SK-N-SH (cell line): ENCODE measurements at regions not wholly inside any gene's neighbourhood (a gene's known extent, or its start where the extent isn't known, plus 50 kb on each side); places are given as distances from the start of the nearest gene placed in this dataset.

Source experiments
- EP300 ChIP-seq, 2 experiments: IDR thresholded peaks; 2 replicates each; pipeline versions ENCODE4 v1.4.0 to v1.6.1; 2012; ENCODE audit warnings: borderline replicate concordance in 1 of 2, low read depth in 1 of 2, low read length in 1 of 2
- FOSL2 ChIP-seq: IDR thresholded peaks from 2 replicates; pipeline ENCODE4 v1.4.0; 2012; ENCODE audit warnings: low read depth, mild to moderate bottlenecking, moderate library complexity, borderline replicate concordance
- NFIC ChIP-seq: IDR thresholded peaks from 2 replicates; pipeline ENCODE4 v1.4.0; 2012; ENCODE audit warnings: borderline replicate concordance
- PBX3 ChIP-seq: IDR thresholded peaks from 2 replicates; pipeline ENCODE4; 2012
- POLR2AphosphoS5 ChIP-seq: IDR thresholded peaks from 2 replicates; pipeline ENCODE4 v1.6.1; 2012; ENCODE audit warnings: low read depth, low read length
- RAD21 ChIP-seq: IDR thresholded peaks from 2 replicates; pipeline ENCODE4 v1.6.1; 2012; ENCODE audit warnings: mild to moderate bottlenecking, low read length
- RCOR1 ChIP-seq: fragments of 150-350 bp; IDR thresholded peaks from 2 replicates; pipeline ENCODE4 v1.6.1; 2017; ENCODE audit warnings: antibody characterized with exemption, low read length
- USF1 ChIP-seq: IDR thresholded peaks from 2 replicates; pipeline ENCODE4 v1.4.0; 2012; ENCODE audit warnings: low read depth, borderline replicate concordance
- TF ChIP-seq, protein P1 (sequence below): fragments of 200-600 bp; sonication (generic); IDR thresholded peaks from 2 replicates; pipeline ENCODE4 v1.6.1; 2017; ENCODE audit warnings: antibody characterized with exemption, mild to moderate bottlenecking, moderate library complexity
- TF ChIP-seq, protein P2 (sequence below): IDR thresholded peaks from 2 replicates; pipeline ENCODE4 v1.6.1; 2012; ENCODE audit warnings: mild to moderate bottlenecking, low read depth, low read length, moderate library complexity

GRCh38 chr1:47637111-47637685, 199.4 kb downstream of the FOXD2 start:
- TF ChIP-seq, protein P1, sequence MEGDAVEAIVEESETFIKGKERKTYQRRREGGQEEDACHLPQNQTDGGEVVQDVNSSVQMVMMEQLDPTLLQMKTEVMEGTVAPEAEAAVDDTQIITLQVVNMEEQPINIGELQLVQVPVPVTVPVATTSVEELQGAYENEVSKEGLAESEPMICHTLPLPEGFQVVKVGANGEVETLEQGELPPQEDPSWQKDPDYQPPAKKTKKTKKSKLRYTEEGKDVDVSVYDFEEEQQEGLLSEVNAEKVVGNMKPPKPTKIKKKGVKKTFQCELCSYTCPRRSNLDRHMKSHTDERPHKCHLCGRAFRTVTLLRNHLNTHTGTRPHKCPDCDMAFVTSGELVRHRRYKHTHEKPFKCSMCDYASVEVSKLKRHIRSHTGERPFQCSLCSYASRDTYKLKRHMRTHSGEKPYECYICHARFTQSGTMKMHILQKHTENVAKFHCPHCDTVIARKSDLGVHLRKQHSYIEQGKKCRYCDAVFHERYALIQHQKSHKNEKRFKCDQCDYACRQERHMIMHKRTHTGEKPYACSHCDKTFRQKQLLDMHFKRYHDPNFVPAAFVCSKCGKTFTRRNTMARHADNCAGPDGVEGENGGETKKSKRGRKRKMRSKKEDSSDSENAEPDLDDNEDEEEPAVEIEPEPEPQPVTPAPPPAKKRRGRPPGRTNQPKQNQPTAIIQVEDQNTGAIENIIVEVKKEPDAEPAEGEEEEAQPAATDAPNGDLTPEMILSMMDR: no peak
- TF ChIP-seq POLR2AphosphoS5 (no peak), RCOR1 (no peak), PBX3 (no peak), RAD21 (no peak), EP300 (IDR thresholded peaks at IDR 0.05; ENCODE audit: borderline replicate concordance in 1 of 2, low read depth in 1 of 2, low read length in 1 of 2) (no peak), USF1 (no peak), NFIC (no peak), FOSL2 (no peak)
- TF ChIP-seq, protein P2, sequence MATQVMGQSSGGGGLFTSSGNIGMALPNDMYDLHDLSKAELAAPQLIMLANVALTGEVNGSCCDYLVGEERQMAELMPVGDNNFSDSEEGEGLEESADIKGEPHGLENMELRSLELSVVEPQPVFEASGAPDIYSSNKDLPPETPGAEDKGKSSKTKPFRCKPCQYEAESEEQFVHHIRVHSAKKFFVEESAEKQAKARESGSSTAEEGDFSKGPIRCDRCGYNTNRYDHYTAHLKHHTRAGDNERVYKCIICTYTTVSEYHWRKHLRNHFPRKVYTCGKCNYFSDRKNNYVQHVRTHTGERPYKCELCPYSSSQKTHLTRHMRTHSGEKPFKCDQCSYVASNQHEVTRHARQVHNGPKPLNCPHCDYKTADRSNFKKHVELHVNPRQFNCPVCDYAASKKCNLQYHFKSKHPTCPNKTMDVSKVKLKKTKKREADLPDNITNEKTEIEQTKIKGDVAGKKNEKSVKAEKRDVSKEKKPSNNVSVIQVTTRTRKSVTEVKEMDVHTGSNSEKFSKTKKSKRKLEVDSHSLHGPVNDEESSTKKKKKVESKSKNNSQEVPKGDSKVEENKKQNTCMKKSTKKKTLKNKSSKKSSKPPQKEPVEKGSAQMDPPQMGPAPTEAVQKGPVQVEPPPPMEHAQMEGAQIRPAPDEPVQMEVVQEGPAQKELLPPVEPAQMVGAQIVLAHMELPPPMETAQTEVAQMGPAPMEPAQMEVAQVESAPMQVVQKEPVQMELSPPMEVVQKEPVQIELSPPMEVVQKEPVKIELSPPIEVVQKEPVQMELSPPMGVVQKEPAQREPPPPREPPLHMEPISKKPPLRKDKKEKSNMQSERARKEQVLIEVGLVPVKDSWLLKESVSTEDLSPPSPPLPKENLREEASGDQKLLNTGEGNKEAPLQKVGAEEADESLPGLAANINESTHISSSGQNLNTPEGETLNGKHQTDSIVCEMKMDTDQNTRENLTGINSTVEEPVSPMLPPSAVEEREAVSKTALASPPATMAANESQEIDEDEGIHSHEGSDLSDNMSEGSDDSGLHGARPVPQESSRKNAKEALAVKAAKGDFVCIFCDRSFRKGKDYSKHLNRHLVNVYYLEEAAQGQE: no peak
